Prostate gland (tissue), 2 donors: ENCODE measurements at regions not wholly inside any gene's neighbourhood (a gene's known extent, or its start where the extent isn't known, plus 50 kb on each side); places are given as distances from the start of the nearest gene placed in this dataset.

Source experiments
- DNase-seq: peaks from one replicate; pipeline ENCODE4 v3.0.0-alpha.2; 2019; ENCODE audit warnings: low spot score
- H3K27ac ChIP-seq, 2 donors: fragments of 200-600 bp; sonication (generic); 2 replicates each; pipeline ENCODE4 v1.5.1; 2017 to 2019
- H3K27me3 ChIP-seq: fragments of 200-600 bp; sonication (generic); replicated peaks from 2 replicates; pipeline ENCODE4 v1.5.1; 2019; ENCODE audit not compliant: insufficient read depth
- H3K36me3 ChIP-seq, 2 donors: fragments of 200-600 bp; sonication (generic); 1 replicate in 1 of 2; 2 replicates in 1 of 2; pipeline versions ENCODE4 v1.5.1 to v1.8.1; 2017 to 2019
- H3K4me1 ChIP-seq: fragments of 200-600 bp; sonication (generic); replicated peaks from 2 replicates; pipeline ENCODE4 v1.5.1; 2019
- H3K4me3 ChIP-seq, 2 donors: fragments of 200-600 bp; sonication (generic); 2 replicates each; pipeline ENCODE4 v1.5.1; 2017 to 2019
- H3K9me3 ChIP-seq: fragments of 200-600 bp; sonication (generic); 2 replicates; pipeline ENCODE4 v1.5.1; 2017
- CTCF ChIP-seq, 4 experiments: fragments of 200-600 bp in 2 of 4; fragments of 450-650 bp in 2 of 4; sonication (generic) in 2 of 4; IDR thresholded peaks; 1 replicate in 3 of 4; 2 replicates in 1 of 4; pipeline ENCODE4 v1.5.1; 2016 to 2019; ENCODE audit warnings: antibody characterized with exemption in 4 of 4, mild to moderate bottlenecking in 2 of 4, moderate library complexity in 2 of 4
- POLR2A ChIP-seq: fragments of 450-650 bp; IDR thresholded peaks from one replicate; pipeline ENCODE4 v1.6.1; 2016; ENCODE audit warnings: antibody characterized with exemption, mild to moderate bottlenecking
- POLR2AphosphoS5 ChIP-seq: sonication (generic); formaldehyde crosslinking; IDR thresholded peaks from one replicate; pipeline ENCODE4 v1.6.1; 2017; ENCODE audit warnings: antibody characterized with exemption
- WGBS: methylation state at CpG from one replicate; pipeline ENCODE4 v1.1.5; 2018; 5-methylcytosine and 5-hydroxymethylcytosine counted together
- intact Hi-C: fragments of 100-400 bp; cut with DNase I; formaldehyde crosslinking; loops from one replicate; pipeline ENCODE4 v1.14.2; 2022

- no peak for TF ChIP-seq POLR2A
- TF ChIP-seq POLR2AphosphoS5, result no peak
- intact Hi-C loops, result no loop called here
- no peaks in the 10 kb centered on the region for H3K27me3 ChIP-seq
- no peaks in the 10 kb centered on the region for H3K36me3 ChIP-seq
- no peak for DNase-seq
- H3K4me1 ChIP-seq, result no peaks in the 10 kb centered on the region
- no peak overlapping the region for H3K4me3 ChIP-seq
- H3K9me3 ChIP-seq, result no peaks in the 10 kb centered on the region
- WGBS, result 44% methylated on average over 5 of the region's 5 CpGs
- H3K27ac ChIP-seq, result no peak overlapping the region
These were observed 160.0 kb downstream of the HNRNPD start for GRCh38 chr4:82213485-82214417.

- TF ChIP-seq POLR2A (no peak), CTCF (IDR thresholded peaks at IDR 0.05) (peak in 3 of 4 experiments; percentile 28 to 37 (median 30))
- Histone ChIP-seq H3K27me3 (no peaks in the 10 kb centered on the region), H3K27ac (no peak overlapping the region), H3K4me1 (no peaks in the 10 kb centered on the region), H3K9me3 (no peaks in the 10 kb centered on the region), H3K36me3 (no peaks in the 10 kb centered on the region), H3K4me3 (no peak overlapping the region)
- WGBS, result 44% methylated on average over 3 of the region's 3 CpGs
- intact Hi-C loops, result no loop called here
- peak; percentile 16 for DNase-seq
These were observed 171.8 kb downstream of the HNRNPD start for GRCh38 chr4:82201805-82202641.

GRCh38 chr4:82201303-82201702 is 172.5 kb downstream of the HNRNPD start:
- intact Hi-C loops, result no loop called here
- Histone ChIP-seq H3K9me3 (no peaks in the 10 kb centered on the region), H3K36me3 (no peaks in the 10 kb centered on the region), H3K4me3 (no peak overlapping the region), H3K4me1 (no peaks in the 10 kb centered on the region), H3K27ac (no peak overlapping the region), H3K27me3 (no peaks in the 10 kb centered on the region)
- no peak for DNase-seq
- 65% methylated on average over 1 of the region's 1 CpG for WGBS
- TF ChIP-seq POLR2A, result no peak
- TF ChIP-seq CTCF (IDR thresholded peaks at IDR 0.05), result no peak
- TF ChIP-seq POLR2AphosphoS5, result no peak

GRCh38 chr4:82200046-82200445 is 173.7 kb downstream of the HNRNPD start:
- no peaks in the 10 kb centered on the region for H3K36me3 ChIP-seq
- 63% methylated on average over 1 of the region's 1 CpG for WGBS
- H3K27ac ChIP-seq, result no peak overlapping the region
- TF ChIP-seq POLR2A (no peak), CTCF (IDR thresholded peaks at IDR 0.05) (no peak), POLR2AphosphoS5 (no peak)
- intact Hi-C loops, result no loop called here
- H3K27me3 ChIP-seq, result no peaks in the 10 kb centered on the region
- no peak overlapping the region for H3K4me3 ChIP-seq
- DNase-seq, result no peak
- H3K9me3 ChIP-seq, result no peaks in the 10 kb centered on the region
- H3K4me1 ChIP-seq, result no peaks in the 10 kb centered on the region

- Histone ChIP-seq H3K36me3 (no peaks in the 10 kb centered on the region), H3K27ac (no peak overlapping the region), H3K9me3 (no peaks in the 10 kb centered on the region), H3K27me3 (no peaks in the 10 kb centered on the region), H3K4me3 (no peak overlapping the region), H3K4me1 (no peaks in the 10 kb centered on the region)
- WGBS, result 70% methylated on average over 4 of the region's 4 CpGs
- no peak for DNase-seq
- TF ChIP-seq CTCF (IDR thresholded peaks at IDR 0.05), result no peak
- TF ChIP-seq POLR2A, result no peak
- no peak for TF ChIP-seq POLR2AphosphoS5
- intact Hi-C loops, result no loop called here
These were observed 179.5 kb downstream of the HNRNPD start for GRCh38 chr4:82194329-82194728.
